Activated naive CD4-positive, alpha-beta T cell treated with anti-CD3 and anti-CD28 coated beads, Interleukin-2, amount 50 U/mL, for 72 hours (primary cell): ENCODE measurements at regions not wholly inside any gene's neighbourhood (a gene's known extent, or its start where the extent isn't known, plus 50 kb on each side); places are given as distances from the start of the nearest gene placed in this dataset.
"Not testable (repeated sequence)": the region's sequence is repeated elsewhere in the genome, so short reads cannot be mapped to it uniquely, and the experiment has no call there.

Experiments used
- ATAC-seq, 2 donors: fragments of 150-1000 bp; cut with Tn5 transposase; 2 replicates each; pipeline ENCODE4 v1.10.0; 2021; ENCODE audit warnings: mild to moderate bottlenecking in 2 of 2, moderate library complexity in 2 of 2
- DNase-seq, 2 donors: peaks; one replicate each; pipeline ENCODE4 v3.0.0; 2021 to 2022; ENCODE audit warnings: low spot score in 2 of 2
- H3K27ac Mint-ChIP-seq, 2 donors: one replicate each; pipeline ENCODE4 v1.8.0; 2022; ENCODE audit warnings: mild to moderate bottlenecking in 2 of 2, mixed read lengths in 2 of 2
- H3K36me3 Mint-ChIP-seq, 2 donors: one replicate each; pipeline ENCODE4 v1.8.0; 2022; ENCODE audit warnings: mixed read lengths in 2 of 2
- H3K9me3 Mint-ChIP-seq, 2 donors: one replicate each; pipeline ENCODE4 v1.8.0; 2022; ENCODE audit warnings: mixed read lengths in 2 of 2

DNA sequence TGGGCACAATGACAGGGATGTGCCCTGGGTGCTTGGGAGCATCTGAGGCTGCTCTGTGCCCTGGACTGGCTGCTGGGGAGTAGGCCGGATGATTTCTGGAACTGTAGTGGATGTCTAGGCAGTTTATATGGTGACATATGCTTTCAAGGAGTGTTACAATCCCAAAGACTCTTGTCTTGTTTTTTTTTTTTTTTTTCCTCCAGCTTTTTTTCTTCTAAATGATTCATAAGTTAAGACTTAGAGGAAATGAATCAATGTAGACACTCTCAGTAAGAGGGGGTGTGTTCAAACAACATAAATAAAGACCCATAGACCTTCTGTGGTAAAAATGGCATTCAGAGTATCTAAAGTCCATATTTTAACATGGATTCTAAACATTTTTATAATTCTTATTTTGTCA lies 706.1 kb upstream of the GOLIM4 start:
- DNase-seq (no peak), ATAC-seq (no peak)
- H3K27ac Mint-ChIP-seq: no peak overlapping the region
- H3K36me3 Mint-ChIP-seq: no peaks in the 10 kb centered on the region
- peaks cover 0 to 5% of the 10 kb centered on the region in 2 donors for H3K9me3 Mint-ChIP-seq

DNA sequence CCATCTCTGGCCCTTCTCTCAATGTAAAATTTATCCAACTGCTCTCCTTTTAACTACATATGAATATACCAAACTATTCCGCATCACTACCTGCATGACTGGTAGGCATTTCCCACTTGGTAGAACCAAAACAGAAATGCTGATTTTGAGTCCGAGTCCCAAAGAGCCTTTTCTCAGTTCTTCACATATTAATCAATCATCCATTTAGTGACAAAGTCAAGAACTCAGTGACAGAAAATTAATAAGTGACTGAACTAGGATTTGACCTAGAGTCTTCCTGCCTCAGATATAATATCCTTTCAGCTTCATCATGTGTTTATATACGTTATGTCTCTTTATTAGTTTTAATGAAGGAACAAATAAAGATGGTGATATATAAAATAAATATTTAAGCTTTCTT lies 700.6 kb upstream of the GOLIM4 start:
- DNase-seq (no peak), ATAC-seq (no peak)
- H3K36me3 Mint-ChIP-seq: no peaks in the 10 kb centered on the region
- H3K9me3 Mint-ChIP-seq: peaks cover 0 to 5% of the 10 kb centered on the region in 2 donors
- H3K27ac Mint-ChIP-seq: no peak overlapping the region

DNA sequence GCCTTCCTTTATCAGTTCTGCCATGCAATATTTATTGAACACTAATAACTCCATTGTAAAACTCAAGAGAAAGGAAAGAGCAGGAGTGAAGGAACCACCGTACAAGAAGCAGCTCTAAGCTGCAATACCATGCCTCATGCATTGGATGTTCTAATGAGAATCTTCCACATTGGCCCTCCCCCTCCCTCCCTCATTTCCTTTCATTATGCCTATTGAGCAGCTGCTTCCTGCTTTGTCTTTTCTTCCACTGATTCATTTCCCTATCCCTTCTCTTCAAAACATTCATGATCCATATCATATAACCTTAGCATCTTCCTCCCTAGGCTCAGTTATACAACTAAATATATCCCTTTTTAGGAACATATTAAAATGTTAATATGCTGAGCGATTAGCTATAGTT lies 698.7 kb upstream of the GOLIM4 start:
- DNase-seq: no peak
- Mint-ChIP-seq H3K9me3 (peaks cover 0 to 5% of the 10 kb centered on the region in 2 donors), H3K27ac (no peak overlapping the region), H3K36me3 (no peaks in the 10 kb centered on the region)
- no peak for ATAC-seq

DNA sequence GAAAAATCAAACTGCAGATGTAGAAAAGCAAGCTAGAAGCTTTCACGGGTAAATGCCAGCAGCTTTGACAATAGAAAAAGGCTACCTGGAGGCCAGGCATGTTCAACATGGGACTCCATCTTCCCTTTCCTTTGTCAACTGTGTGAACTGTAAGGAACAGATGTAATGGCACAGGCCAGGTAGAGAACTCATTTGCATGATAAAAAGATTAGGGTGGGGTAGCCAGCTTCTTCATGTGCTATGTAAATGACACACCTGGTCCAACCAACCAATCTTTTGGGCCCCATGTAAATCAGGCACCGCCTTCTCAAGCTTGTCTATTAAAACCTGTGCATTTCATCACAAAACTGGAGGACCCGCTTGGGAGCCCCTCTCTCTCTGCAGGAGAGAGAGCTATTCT lies 686.5 kb upstream of the GOLIM4 start:
- no peak overlapping the region for H3K27ac Mint-ChIP-seq
- ATAC-seq: no peak
- H3K9me3 Mint-ChIP-seq: peaks cover 8 to 12% of the 10 kb centered on the region in 2 donors
- H3K36me3 Mint-ChIP-seq: no peaks in the 10 kb centered on the region
- DNase-seq: no peak

DNA sequence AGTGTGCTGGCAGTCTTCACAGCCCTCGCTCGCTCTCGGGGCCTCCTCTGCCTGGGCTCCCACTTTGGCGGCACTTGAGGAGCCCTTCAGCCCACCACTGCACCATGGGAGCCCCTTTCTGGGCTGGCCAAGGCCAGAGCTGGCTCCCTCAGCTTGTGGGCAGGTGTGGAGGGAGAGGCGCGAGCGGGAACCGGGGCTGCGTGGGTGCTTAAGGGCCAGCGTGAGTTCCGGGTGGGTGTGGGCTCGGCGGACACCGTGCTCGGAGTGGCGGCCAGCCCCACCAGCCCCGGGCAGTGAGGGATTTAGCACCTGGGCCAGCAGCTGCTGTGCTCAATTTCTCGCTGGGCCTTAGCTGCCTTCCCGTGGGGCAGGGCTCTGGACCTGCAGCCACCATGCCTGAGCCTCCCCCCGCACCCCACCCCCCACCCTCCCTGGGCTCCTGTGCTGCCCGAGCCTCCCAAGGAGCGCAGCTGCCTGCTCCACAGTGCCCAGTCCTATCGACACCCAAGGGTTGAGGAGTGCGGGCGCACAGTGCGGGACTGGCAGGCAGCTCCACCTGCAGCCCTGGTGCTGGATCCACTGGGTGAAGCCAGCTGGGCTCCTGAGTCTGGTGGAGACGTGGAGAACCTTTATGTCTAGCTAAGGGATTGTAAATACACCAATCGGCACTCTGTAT lies 684.4 kb upstream of the GOLIM4 start:
- not testable (repeated sequence) for ATAC-seq, DNase-seq, H3K36me3 Mint-ChIP-seq, H3K27ac Mint-ChIP-seq
- peaks cover 8 to 23% of the 10 kb centered on the region in 2 donors for H3K9me3 Mint-ChIP-seq

DNA sequence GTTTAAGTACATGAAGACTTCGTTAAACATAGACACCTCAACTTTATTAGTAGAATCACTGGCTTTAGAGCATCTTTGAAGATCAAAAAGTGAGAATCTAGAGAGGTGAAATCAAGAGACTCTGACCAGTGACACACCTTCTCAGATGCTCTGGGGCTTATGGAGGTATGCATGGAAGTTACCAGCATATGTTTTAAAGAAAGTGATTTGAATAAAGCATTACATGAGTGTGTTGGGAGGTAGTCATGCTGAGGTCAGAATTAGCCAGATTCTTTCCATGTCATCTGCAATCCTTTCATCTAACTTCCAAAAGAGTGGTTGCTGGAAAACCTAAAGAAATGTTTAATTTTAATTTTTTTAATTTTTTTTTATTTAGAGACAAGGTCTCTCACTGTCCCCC lies 658.0 kb upstream of the GOLIM4 start:
- peaks cover 8% of the 10 kb centered on the region in 2 donors for H3K9me3 Mint-ChIP-seq
- DNase-seq (no peak), ATAC-seq (no peak)
- H3K36me3 Mint-ChIP-seq: no peaks in the 10 kb centered on the region
- no peak overlapping the region for H3K27ac Mint-ChIP-seq

DNA sequence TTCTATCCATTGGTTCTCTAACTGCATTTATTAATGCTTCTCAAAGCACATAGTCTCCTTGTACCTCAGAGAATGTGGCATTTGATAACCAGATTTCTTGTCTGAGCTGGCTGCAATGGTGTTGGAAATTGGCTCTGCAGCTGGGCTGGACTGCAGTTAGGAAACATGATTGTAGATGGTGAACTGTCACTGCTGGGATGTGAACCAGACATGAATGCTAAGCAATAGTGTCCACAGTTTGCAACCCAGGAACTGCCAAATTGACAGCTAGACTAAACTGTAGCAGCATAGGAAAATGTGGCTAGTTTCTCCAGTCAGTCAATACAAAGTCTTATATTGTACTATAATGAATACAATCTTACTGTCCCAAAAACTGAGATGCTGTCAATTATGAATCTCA lies 656.6 kb upstream of the GOLIM4 start:
- Mint-ChIP-seq H3K36me3 (no peaks in the 10 kb centered on the region), H3K27ac (no peak overlapping the region), H3K9me3 (peaks cover 0 to 4% of the 10 kb centered on the region in 2 donors)
- ATAC-seq: no peak
- DNase-seq: no peak

DNA sequence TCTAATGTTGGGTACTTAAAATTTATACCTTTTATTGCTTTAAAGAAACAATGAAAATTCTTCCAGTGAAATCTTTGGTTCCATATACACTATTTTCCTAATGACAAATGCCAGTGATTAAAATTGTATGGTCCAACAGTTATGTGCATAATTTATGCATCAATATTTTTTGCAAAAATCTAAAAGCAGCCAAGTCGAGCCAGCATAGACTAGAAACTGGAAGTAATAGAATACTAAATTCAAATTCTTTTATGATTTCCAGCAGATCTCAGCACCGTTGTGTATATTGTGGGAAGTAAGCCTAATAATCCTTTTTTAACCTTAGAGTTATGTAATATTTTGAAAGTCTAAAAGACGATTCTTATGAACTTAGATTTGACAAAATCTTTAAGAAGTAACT lies 652.0 kb upstream of the GOLIM4 start:
- Mint-ChIP-seq H3K36me3 (peaks cover 0 to 5% of the 10 kb centered on the region in 2 donors), H3K9me3 (peaks cover 0 to 10% of the 10 kb centered on the region in 2 donors), H3K27ac (no peak overlapping the region)
- DNase-seq (no peak), ATAC-seq (no peak)

DNA sequence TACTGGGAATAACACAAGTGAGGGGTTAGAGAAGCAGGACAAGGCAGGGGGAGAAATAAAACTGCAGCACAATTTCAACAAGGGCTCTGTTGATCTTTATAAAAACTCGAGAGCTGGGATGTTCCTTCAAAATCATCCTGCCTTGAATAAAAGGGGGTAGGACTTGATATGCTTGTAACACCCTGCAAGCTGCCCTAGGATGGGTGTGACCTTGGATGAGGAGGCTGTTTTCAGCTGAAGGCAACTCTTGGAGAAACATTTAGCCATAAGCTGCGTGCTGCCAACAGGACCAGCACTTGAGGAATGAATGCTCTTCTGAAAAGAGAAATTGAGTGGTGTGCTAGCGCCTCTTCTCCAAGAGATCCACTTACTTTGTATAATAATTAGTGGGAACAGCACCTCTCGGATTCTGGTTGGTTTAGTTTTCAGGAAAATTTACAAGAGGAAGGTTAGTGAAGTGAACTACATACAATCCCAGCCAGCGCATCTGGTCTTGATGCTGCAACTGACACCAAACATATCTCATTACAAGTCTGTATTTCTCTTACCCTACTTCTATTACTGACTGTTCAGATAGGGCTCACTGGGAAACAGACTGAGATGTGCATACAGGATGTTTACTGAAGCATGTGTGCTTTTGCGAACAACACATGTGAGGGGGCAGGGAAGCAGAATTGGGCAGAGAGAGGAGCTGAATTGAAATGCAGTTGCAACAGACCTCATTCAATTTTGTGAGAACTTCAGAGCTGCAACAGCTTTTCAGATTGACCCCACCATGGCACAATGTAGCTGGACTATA lies 643.0 kb upstream of the GOLIM4 start:
- peaks cover 17% of the 10 kb centered on the region in 2 donors for H3K9me3 Mint-ChIP-seq
- DNase-seq (no peak), ATAC-seq (no peak)
- no peak overlapping the region for H3K27ac Mint-ChIP-seq
- no peaks in the 10 kb centered on the region for H3K36me3 Mint-ChIP-seq

DNA sequence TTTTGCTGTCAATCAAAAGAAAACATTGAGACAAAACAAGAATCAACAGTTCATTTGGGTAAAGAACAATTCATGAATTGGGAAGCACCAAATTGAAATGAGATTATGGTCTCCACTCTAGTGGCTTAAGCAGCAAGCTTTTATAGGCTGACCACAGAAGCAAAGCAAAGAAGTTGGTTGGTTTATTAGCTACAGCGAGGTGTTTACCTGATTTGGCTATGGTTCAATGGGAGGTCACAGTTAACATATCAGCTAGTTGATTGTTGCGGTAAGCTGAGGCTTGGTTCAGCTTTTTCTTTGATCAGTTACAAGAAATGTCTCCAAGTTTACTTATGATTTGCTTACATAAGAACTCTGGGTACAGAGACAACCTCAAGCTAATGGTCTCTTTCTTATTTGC lies 640.5 kb upstream of the GOLIM4 start:
- H3K36me3 Mint-ChIP-seq: peaks cover 0 to 4% of the 10 kb centered on the region in 2 donors
- no peak overlapping the region for H3K27ac Mint-ChIP-seq
- H3K9me3 Mint-ChIP-seq: peaks cover 17 to 22% of the 10 kb centered on the region in 2 donors
- ATAC-seq (no peak), DNase-seq (no peak)

DNA sequence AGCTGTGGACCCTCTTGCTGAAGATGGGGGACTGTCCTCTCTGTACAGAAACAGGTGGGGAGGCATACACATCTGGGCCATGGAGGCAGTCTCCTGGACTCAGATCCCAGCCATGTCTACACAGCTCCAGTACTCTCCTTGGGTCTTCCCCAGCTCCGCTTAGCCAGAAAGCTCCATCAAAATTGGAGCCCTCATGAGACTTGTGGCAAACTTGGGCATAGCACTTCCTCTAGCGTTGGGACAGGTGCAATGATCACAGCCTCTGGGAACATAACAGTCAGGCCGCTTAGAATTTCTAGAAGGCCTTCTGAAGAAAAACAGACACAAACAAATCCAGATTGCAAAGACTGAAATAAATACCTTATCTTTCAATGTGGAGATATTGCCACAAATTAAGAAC lies 634.3 kb upstream of the GOLIM4 start:
- no peak for DNase-seq
- Mint-ChIP-seq H3K27ac (no peak overlapping the region), H3K9me3 (peaks cover 23 to 24% of the 10 kb centered on the region in 2 donors), H3K36me3 (peaks cover 0 to 4% of the 10 kb centered on the region in 2 donors)
- no peak for ATAC-seq

DNA sequence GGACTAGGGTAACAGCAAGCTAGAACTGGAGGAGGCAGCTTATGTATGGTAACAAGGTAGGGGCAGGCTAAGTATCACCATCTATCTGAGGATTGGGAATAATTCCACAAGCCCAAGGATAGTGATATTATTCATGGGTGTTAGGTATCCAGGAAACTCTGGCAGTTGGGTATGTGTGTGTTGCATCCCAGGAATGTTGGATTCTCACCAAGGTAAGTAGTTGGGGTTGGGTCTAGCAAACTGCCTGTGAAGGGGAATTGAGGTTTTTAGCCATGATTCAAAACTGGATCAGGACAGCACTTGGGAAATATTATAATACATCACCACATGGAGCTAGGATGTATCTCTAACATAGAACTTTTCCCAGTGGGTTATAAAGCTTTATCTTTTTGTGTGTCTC lies 626.4 kb upstream of the GOLIM4 start:
- H3K9me3 Mint-ChIP-seq: peaks cover 8 to 12% of the 10 kb centered on the region in 2 donors
- no peak for ATAC-seq
- H3K36me3 Mint-ChIP-seq: no peaks in the 10 kb centered on the region
- no peak overlapping the region for H3K27ac Mint-ChIP-seq
- DNase-seq: no peak

DNA sequence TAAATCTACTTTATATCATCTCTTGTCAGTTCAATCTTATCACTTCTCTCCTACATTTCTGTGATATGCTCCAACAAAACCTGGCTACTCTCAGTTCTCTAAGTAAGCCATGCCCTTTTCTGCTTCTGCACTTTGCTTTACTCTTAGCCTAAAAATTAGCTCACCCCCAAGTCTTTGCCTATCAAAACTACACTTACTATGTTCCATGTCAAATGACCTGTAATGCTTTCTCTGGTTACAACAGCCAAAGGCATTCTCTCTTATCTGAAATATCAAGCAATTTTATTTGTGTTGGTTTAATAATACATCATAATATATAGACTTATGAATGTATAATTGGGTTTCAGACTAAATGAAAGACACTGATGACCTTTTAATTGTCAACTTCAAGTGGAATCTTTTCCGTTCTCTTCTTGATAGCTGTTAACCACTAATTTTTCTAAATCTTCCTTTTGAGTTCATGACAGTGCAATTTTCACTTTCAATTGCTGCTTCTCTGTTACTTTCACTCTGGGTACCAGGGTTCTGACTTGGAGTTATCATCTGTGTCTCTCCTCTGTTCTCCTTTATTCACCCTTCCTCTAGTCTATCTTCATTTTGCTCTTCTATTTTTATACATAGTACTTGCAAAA lies 619.0 kb upstream of the GOLIM4 start:
- Mint-ChIP-seq H3K36me3 (no peaks in the 10 kb centered on the region), H3K27ac (no peak overlapping the region), H3K9me3 (peaks cover 0 to 4% of the 10 kb centered on the region in 2 donors)
- ATAC-seq (no peak), DNase-seq (no peak)

DNA sequence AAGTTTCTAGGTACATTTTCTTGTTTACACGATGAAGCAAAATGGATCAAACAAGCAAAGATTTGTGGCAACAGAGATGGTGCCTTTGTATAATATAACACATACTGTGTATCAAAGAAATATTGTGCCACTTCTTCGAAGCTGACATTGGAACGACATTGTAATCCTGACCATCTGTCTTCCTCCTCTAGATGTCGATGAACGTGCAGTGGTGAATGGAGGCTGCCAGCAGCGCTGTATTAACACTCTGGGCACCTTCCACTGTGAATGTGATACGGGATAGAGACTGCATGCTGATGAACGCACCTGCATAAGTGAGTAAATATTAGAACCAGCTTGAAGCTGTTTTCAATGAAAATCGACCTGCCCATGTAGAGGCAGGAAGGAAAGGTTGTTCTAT lies 613.3 kb upstream of the GOLIM4 start:
- no peak for DNase-seq
- Mint-ChIP-seq H3K9me3 (no peaks in the 10 kb centered on the region), H3K36me3 (no peaks in the 10 kb centered on the region), H3K27ac (no peak overlapping the region)
- no peak for ATAC-seq

DNA sequence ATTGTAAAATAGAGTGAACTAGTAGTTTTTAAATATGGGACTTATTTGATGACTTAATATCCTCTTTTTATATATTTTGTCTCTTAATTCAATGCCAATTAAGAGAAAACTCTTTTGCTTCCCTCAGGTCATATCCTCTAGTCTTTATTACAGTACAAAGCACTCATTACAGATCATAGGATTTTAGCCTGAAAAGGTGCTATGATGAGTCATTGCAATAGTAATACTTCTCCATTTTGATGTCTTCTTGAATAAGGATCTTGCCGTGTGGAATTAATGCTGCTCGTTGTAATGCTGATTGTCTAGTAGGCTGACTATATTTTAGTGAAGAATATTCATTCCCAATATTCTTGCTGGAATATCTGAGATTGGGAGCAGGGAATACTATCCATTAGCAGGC lies 612.2 kb upstream of the GOLIM4 start:
- Mint-ChIP-seq H3K9me3 (no peaks in the 10 kb centered on the region), H3K36me3 (no peaks in the 10 kb centered on the region), H3K27ac (no peak overlapping the region)
- DNase-seq (no peak), ATAC-seq (no peak)

DNA sequence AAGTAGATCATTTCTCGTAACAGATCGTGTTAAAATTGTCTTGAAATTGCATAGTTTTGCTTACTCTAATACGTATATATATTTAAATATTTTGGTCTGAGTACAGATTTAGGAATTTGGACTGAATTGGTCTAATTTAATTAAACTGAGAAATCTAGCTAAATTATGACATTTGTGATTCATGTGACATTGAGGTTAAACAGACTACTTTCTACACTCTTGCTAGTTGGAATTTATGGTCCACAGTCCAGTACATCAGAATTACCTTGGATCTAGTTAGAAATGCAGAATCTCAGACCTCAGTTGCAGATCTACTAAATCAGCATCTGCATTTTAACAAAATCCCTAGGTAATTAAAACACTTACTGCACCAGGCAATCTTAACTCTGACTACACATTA lies 609.7 kb upstream of the GOLIM4 start:
- DNase-seq (no peak), ATAC-seq (no peak)
- no peak overlapping the region for H3K27ac Mint-ChIP-seq
- peaks cover 7 to 12% of the 10 kb centered on the region in 2 donors for H3K9me3 Mint-ChIP-seq
- H3K36me3 Mint-ChIP-seq: no peaks in the 10 kb centered on the region

DNA sequence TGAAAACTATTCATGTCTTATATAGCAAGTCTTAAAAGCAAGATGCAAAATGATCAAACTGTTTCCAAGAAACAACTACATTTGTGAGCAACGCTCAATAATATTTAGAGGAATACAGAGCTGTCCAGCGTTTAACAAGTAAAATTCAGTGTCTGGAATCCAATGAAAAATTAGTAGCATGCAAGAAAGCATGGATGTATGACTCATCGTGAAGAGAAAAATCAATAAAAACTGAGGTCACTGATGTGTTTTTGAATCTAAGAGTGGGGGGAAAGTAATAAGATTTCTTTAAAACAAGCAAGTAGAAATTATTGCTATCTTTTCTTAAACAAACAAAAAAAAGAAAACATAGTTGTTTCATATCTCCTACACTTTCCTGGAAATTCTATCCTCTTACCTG lies 600.3 kb upstream of the GOLIM4 start:
- ATAC-seq: no peak
- peaks cover 8 to 12% of the 10 kb centered on the region in 2 donors for H3K9me3 Mint-ChIP-seq
- no peak overlapping the region for H3K27ac Mint-ChIP-seq
- DNase-seq: no peak
- no peaks in the 10 kb centered on the region for H3K36me3 Mint-ChIP-seq
